ENCODE measurements at regions not wholly inside any gene's neighbourhood (a gene's known extent, or its start where the extent isn't known, plus 50 kb on each side); places are given as distances from the start of the nearest gene placed in this dataset.

DNA sequence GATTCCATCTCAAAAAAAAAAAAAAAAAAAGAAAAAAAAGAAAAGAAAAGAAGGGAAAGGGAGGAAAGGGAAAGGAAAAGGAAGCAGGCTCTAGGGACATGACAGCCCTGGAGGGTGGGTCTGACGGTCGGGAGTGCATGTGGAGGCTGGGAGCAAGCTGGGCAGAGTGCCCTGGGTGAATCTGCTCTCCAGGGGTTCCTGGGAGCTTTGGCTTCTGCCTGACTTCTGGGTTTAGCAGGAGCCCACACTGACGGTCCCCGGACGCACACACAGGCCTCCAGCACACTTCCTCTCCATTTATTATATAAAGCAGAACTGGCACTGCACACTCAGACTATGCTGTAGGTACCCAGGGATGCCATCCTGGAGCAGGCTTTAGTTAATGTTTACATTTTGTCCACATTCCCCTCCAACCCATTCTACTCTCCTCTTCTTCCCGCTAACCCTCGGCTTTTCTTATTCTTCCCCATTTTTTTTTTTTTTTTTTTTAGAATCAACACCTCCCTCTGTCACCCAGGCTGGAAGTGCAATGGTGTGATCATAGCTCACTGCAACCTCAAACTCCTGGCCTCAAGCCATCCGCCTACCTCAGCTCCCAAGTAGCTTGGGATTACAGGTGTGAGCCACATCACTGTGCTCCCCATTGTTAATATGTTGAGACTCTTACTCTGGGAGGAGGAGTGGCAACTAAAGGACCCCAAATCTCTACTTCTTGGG lies 151.1 kb upstream of the SLC1A4 start (continued):
- TF ChIP-seq MXI1 (IDR thresholded peaks at IDR 0.05; ENCODE audit: borderline replicate concordance, low read depth, low read length) = no peak
- no peak for TF ChIP-seq FOS (IDR thresholded peaks at IDR 0.05; ENCODE audit: low read depth, low read length)
- TF ChIP-seq, protein P1, sequence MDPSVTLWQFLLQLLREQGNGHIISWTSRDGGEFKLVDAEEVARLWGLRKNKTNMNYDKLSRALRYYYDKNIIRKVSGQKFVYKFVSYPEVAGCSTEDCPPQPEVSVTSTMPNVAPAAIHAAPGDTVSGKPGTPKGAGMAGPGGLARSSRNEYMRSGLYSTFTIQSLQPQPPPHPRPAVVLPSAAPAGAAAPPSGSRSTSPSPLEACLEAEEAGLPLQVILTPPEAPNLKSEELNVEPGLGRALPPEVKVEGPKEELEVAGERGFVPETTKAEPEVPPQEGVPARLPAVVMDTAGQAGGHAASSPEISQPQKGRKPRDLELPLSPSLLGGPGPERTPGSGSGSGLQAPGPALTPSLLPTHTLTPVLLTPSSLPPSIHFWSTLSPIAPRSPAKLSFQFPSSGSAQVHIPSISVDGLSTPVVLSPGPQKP (IDR thresholded peaks at IDR 0.05; ENCODE audit: borderline replicate concordance, low read depth, low read length) = no peak

DNA sequence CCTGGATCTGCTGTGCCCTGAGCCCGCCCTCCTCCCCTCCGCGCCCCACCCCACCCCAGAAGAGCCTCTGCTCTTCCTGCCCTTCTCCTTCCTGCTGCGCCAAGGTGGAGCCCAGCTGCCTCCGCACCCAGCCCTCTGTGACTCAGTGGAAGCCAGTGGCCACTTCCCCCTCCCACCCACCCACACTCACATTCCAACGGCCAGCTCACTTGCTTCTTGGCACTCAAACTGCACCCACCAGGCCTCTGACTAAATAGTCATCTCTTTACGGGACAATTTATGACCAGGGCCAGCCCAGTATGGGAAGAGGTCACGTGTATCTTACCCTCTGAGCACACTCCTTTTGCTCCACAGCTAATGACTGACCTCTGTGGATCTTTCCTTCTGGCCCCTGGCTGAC lies 150.4 kb upstream of the SLC1A4 start:
- Histone ChIP-seq H3K36me3 (ENCODE audit: control insufficient read depth, insufficient read depth, low read length) (no peaks in the 10 kb centered on the region), H3K9me1 (ENCODE audit: insufficient read depth, low read length) (peaks cover 13% of the 10 kb centered on the region; the same call in 1 of the 2 replicates), H3K79me1 (ENCODE audit: low read depth in 1 of 2, low read length in 2 of 2) (peaks cover 0 to 5% of the 10 kb centered on the region in 2 experiments; a peak in 2 of 4 replicates), H3K18ac (ENCODE audit: low read depth, low read length) (no peak overlapping the region), H3K4me3 (ENCODE audit: insufficient read depth, low read depth, low read length) (no peak overlapping the region), H4K5ac (ENCODE audit: low read depth, low read length) (peak overlapping the region; percentile 1; the same call in 1 of the 2 replicates), H2AFZ (replicated peaks; ENCODE audit: low read length, poor library complexity) (peak overlapping the region; percentile 61), H3K4me2 (ENCODE audit: low read depth, low read length) (no peak overlapping the region), H4K20me1 (ENCODE audit: insufficient read depth, low read length) (no peaks in the 10 kb centered on the region), H3K27ac (ENCODE audit: insufficient read depth, low read length) (peak overlapping the region; percentile 7), H3K23ac (ENCODE audit: low read depth, low read length) (no peak overlapping the region), H2BK20ac (ENCODE audit: low read depth, low read length) (peak overlapping the region; percentile 96), H3K56ac (ENCODE audit: extremely low read depth, insufficient read depth, low read length) (peak overlapping the region; percentile 62; the same call in 1 of the 2 replicates), H3K9ac (ENCODE audit: low read depth, low read length) (no peak overlapping the region), H3K4ac (ENCODE audit: low read depth, low read length) (peak overlapping the region; percentile 82), H2AK9ac (replicated peaks; ENCODE audit: low read depth, low read length, poor library complexity) (peak overlapping the region; percentile 91), H4K8ac (ENCODE audit: low read depth in 2 of 2, low read length in 2 of 2) (peak overlapping the region; percentile 88 to 89), H3K9me3 (ENCODE audit: control insufficient read depth, insufficient read depth, low read length) (no peaks in the 10 kb centered on the region), H2BK15ac (ENCODE audit: low read depth, low read length) (peak overlapping the region; percentile 85; the same call in 2 of the 3 replicates), H2BK5ac (ENCODE audit: low read depth, low read length, poor library complexity, severe bottlenecking) (peak overlapping the region; percentile 69), H3K27me3 (ENCODE audit: control insufficient read depth, insufficient read depth, low read length) (no peaks in the 10 kb centered on the region), H3K4me1 (ENCODE audit: control insufficient read depth, insufficient read depth, low read length) (peaks cover 13% of the 10 kb centered on the region), H2AK5ac (ENCODE audit: low read depth, low read length) (0 out of 2 replicates have a peak overlapping the region, but pooled peaks have one; percentile 96), H4K91ac (ENCODE audit: insufficient read depth, low read depth, low read length) (peak overlapping the region; percentile 89), H2BK120ac (ENCODE audit: low read depth, low read length) (peak overlapping the region; percentile 89), H3K14ac (replicated peaks; ENCODE audit: low read depth, low read length) (peak overlapping the region; percentile 6; the same call in 1 of the 2 replicates)
- intact Hi-C loops (cut with micrococcal nuclease) (no loop called here), in situ Hi-C loops (cut with MboI; ENCODE audit: low sequenced_read_pairs) (no loop called here), dilution Hi-C loops (cut with HindIII; ENCODE audit: low sequenced_read_pairs, unreplicated experiment) (no loop called here)
- ChIA-PET POLR2A (ENCODE audit: unreplicated experiment) (interaction anchor here (0.6 kb wide), 1 partner anchor 13 kb away, joined by 3 read pairs; no protein-coding TSS in a partner anchor), CTCF (interaction anchor here (0.6 to 1.7 kb wide), 4 partner anchors 10 to 193 kb away, joined by 3 to 6 read pairs (median 4); no protein-coding TSS in a partner anchor)
- DNase-seq = peak; percentile 91
- peak; percentile 78 for ATAC-seq (ENCODE audit: low read depth)
- peak; percentile 87 for TF ChIP-seq BHLHE40 (IDR thresholded peaks at IDR 0.05; ENCODE audit: low read depth, low read length)
- TF ChIP-seq FOS (IDR thresholded peaks at IDR 0.05; ENCODE audit: low read depth, low read length) = peak; percentile 42; the same call in 1 of the 2 replicates
- no peak for TF ChIP-seq RFX5 (IDR thresholded peaks at IDR 0.05; ENCODE audit: low read depth, low read length)
- TF ChIP-seq, protein P2, sequence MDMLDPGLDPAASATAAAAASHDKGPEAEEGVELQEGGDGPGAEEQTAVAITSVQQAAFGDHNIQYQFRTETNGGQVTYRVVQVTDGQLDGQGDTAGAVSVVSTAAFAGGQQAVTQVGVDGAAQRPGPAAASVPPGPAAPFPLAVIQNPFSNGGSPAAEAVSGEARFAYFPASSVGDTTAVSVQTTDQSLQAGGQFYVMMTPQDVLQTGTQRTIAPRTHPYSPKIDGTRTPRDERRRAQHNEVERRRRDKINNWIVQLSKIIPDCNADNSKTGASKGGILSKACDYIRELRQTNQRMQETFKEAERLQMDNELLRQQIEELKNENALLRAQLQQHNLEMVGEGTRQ (IDR thresholded peaks at IDR 0.05; ENCODE audit: low read depth, low read length) = peak; percentile 77
- no peak for TF ChIP-seq CEBPB (IDR thresholded peaks at IDR 0.05; ENCODE audit: low read depth, low read length)
- no TSS peak for BruUV-seq (replicated peaks)
- WGBS, 2 experiments (ENCODE audit: extremely low coverage in 2 of 2, insufficient read length in 1 of 2) = no CpG with 5 or more reads among the region's 8 CpGs

Measured in IMR-90 (cell line).